HG02981 (cell line): ENCODE measurements at regions not wholly inside any gene's neighbourhood (a gene's known extent, or its start where the extent isn't known, plus 50 kb on each side); places are given as distances from the start of the nearest gene placed in this dataset.

ENCODE experiments used
- ATAC-seq: cut with Tn5 transposase; IDR thresholded peaks from one replicate; pipeline ENCODE4 v1.9.1; 2021; ENCODE audit warnings: mild to moderate bottlenecking, moderate library complexity; ENCODE audit not compliant: unreplicated experiment

DNA sequence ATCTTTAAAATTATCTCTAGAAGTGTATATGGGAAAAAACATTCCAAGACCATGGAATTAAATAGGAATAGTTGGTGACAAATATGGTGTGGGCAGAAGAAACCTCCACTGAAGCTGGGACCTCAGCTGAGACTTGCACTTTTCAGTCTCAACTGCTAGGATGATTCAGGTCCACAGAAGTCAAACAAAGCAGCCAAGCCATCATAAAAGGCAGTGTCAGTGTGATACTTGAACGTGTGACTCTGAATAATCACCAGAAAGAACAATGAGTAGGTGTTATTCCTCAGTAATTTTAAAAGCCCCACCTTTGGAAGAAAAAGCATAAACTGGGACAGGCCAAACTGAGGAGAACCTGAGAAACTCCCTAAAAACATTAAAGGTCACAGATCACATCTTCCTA is 90.7 kb downstream of the ZNF281 start:
- ATAC-seq = no peak

DNA sequence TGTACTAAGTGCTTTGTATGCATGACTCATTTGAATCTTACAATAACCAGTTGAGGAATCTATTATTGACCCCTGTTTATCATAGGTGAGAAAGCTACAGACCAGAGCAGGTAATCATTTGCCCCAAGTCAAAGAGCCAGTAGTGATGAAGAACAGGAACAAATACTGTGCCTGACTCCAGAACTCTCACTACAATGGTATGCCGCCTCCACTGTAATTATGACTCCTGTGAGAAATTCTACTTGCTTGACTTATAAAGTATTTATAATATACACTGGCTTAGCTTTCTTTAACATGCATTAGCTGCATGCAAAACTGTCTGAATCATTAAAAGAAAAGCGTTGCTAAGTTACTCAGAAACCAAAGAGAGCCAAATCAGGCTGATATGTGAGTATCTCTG is 92.6 kb downstream of the ZNF281 start:
- ATAC-seq = no peak

DNA sequence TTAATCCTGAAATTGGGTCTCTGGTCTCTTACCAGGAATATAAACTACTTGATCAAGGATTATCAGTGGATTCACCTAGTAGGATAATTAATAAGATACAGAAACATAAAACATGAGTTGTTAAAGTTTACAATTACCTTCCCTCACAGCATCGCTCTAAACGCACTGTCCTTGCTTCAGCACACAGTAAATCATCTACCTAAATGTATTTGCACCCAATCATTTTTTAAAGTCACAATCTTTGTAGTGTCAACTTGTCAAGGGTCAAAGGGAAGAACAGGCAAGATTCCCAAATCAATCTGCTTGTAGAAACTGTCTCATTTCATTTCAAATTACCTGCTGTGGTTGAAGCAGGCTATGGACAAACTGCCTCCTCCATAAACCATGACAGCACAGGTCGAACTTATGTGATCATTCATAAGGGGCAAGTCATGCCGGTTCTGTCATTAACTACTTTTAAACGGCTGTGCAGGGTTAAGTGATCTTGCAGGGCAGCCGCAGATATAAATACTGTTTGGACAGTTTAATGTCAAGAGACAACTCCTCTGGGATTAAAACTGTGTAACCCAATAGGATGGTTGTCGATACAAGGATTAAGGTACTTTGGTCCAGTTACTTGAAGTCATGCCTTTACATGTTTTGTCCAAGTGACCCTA is 93.6 kb downstream of the ZNF281 start:
- no peak for ATAC-seq

DNA sequence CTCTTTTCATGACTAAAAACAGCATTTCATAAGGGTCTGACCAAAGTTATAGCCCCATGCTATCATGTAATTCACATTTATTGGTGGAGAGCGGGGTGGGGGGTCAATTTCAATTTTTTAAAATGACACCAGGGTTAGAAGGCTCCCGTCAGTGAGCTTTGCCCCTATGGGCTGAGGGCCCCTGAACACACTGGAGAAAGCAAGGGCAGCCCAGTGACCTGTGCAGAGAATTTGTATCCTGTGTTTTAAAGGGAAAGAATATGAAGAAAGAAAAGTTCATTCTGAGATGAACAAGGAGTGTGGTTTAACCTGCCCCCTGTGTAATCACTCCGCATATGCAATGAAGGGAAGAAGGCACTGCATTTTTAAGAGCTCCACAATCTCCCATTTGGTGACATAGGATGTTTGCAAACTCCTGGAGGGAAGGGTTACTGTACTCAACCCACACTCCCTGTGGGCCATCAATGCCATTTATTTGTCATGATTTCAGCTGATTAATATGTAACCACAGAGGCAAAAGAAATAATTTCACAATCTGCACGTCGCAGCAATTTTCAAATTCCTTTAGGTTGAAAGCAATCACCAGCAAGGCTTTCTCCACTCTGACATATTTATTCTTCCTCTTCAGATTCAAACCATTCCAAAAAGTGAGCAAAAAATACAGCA is 95.6 kb downstream of the ZNF281 start:
- ATAC-seq = no peak

DNA sequence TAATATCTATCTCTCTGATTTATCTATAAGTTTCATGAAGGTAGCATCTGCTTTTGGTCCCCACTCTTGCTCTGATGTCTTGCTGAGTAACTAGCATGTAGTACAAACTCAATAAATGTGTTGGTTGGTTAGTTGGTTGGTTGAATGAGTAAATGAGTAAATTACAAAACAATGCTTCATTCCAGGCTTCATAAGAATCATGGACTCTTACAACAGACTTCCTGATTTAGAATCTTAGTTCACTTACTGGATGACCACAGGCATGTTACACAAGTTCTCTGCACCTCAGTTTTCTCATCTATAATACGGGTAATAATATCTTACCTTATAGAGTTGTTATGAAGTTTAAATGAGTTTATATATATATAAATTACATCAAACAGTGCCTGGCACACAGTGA is 98.6 kb downstream of the ZNF281 start:
- ATAC-seq = no peak

DNA sequence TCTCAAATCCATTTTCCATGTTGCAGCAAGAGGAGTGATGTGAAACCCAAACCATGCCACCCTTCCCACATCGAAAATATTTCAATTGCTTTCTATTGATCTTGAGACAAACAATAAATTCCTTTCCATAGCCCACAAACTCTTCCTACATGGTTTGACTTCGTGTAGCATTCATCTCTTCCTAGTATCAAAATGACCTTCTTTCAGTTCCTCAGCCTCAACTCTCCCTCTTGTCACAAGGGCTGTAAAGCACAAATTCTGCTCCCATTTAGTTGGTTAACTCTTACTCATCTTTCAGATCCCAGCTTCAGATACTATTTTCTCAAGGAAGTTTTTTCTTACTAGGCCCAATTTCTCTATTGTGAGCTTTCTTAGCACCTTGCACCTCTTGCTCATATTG is 99.0 kb downstream of the ZNF281 start:
- ATAC-seq = no peak

DNA sequence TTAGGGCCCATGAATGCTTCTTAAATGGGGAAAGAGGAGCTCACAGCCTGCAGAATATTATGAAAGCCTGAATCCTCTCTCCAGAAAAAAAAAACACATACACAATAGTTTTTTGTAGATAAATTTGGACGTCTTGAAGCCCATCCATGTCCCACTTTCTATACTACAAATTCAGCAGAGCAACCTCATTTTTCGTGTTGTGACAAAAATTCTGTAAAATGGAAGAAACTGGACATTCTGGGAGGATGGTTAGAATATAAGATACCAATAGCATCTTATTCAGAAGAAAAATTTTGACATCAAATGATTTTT is 102.1 kb downstream of the ZNF281 start:
- no peak for ATAC-seq

DNA sequence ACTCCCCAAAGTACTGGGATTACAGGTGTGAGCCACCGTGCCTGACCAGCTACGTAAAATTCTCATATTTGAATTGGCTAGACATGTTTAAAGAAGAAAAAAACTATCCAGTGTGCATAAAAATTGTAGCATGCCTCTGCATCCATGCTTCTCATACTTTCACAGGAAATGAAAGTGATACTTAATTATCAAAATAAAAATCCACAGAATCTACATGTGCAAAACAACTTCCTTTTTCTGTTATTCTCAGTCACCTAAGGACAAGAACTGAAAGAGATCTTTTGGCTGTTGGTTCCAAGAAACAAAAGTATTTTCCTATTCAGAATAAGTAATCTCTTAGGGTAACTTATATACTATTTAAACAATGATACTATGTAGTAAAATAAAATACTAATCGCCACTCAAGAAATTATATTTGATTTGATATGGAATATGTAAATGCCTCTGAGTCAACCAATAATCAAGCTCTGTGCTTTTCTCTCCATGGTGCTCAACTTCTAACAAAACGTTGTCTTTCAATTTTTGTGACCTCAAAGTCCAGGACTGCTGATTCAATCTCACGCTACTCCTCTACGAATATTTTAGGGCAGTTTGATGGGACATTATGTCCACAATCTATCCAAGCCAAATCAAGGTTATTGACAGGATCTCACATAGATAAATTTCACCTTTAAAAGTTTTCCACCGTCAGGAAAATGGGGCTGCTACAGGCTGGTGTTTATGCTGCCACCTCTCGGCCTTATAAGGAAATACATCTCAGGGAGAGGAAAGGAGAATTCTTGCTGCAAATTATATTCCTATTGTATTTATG is 102.7 kb downstream of the ZNF281 start:
- ATAC-seq = peak; percentile 64

DNA sequence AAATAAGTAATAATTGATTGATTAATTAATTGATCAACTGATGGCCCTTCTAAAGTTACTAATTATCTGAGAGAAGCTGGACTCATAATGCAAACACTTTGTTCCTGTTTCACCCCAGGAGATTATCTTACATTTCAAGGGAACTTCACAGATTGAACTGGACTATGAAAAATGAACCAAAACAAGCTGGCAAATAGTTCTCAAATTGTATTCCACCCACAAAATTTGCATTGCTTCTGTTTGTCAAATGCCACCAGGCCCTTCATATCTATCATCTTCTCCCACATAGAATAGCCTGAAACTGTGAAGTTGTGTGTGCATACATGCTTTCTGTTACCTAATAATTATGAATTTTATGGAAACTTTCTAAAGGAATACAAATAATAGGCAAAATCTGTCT is 104.0 kb downstream of the ZNF281 start:
- no peak for ATAC-seq

DNA sequence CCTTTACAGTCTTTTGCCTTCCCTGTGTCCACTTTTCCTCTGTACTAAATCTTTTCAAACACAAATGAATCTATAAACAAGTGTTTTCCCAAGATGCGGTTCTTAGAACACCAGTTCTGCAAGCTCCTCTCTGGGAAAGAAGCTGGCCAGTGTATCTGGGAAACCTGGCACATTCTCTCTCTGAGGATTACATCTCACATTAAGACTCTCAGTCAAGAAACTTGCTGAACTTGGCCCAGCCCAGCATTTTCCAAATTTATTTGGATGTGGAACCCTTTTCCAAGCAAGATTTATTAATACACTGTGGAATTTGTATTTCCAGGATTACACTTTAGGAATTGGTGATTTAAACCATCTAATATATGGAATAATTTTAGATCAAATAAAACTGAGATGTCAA is 105.7 kb downstream of the ZNF281 start:
- ATAC-seq = no peak

DNA sequence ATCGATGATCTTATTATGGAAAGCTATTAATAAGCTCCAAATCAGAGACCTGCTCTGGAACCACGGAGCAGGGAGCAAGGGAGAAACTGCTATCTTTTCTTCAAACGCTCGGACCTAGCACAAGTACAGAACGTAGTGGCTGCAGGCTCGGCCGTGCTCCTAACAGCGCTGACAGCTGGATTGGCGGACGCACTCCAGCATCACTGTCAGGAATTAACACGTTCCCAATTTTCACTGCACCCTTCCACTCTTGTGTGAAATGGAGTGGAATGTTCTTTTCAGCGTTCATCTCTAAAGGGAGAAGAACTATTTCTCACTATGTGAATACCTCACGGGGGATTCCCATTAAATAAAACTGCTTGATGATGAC is 106.9 kb downstream of the ZNF281 start:
- no peak for ATAC-seq

DNA sequence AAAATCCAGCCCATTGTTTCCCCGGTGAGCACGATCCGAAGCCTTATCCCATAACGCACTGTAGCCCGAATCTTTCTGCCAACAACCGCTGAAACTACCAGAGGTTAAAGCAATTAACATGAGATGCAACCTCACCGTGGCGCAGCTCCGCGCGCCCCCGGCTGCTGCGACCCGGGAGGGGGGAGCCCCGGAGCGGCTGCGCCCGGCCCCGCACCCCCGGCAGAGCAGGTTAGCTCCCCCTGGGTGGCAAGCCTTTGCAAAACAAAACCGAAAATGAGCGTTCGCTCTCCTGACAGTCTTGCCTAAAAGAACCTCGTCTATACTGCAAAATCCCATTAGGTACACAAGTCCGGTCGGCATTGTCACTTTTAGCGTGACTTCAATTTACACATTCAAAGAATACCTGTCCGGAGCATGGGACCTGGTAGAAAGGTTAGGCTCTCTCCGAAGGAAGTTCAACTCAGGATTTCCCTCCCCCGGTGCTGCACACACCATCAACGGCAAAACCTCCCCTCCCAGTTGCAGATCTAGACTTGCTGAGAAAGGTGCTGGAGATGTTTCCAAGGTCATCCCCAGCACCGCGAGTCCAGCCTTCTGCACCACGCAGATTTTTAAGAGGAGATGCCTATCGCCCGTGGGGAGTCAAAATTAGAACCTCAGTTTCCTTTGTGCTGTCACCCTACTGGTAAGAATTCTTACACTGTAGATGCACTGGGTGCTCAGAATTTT is 107.5 kb downstream of the ZNF281 start:
- ATAC-seq = peak; percentile 52

DNA sequence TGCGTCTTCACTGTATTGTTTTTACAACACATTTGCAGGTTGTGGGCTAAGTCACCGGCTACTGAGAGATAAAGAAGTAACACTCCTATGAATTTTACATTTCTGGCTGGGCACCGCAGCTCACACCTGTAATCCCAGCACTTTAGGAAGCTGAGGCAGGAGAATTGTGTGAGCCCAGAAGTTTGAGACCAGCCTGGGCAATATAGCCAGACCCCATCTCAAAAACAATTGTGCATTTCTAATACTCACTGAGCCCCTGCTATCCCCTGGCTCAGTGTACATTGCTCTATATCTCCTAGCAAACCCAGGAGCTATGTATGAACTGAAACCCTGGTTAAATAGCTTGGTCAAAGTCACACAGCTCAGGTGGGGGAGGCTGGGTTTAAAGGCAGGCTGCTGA is 108.7 kb downstream of the ZNF281 start:
- no peak for ATAC-seq

DNA sequence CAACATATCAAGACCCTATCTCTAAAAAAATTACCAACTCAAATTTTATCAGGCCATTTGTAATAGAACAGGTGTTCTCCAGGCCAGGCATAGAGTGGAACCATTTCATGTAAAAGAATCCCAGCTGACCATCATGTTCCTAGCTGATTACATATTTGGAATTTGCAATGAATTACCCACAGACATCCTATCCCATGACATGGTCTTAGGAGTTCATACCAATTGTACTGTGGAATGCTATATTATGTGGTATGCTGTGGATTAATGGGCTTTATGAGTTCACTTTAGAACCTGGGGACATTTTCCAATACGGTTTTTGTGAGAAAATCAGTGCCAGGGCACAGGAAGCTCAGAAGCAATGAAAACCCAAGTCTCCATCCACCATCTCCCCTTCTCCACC is 110.3 kb downstream of the ZNF281 start:
- ATAC-seq = no peak

DNA sequence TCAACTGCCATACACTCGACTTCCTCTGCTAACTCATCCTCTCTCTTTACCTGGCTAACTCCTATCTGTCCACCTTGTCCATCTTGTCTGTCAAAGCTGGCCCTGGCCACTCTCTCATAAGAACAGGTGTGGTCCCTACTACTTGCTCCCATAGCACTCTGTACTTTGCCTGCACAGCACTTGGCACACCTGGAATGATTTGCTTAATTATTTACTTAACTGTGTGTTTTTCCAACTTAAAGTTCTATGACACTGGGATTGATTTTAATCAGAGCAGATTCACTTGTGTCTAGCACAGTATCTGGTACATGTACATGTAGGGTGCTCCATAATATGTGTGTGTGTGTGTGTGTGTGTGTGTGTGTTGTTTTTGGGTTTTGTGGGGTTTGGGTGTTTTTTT is 111.6 kb downstream of the ZNF281 start:
- no peak for ATAC-seq

DNA sequence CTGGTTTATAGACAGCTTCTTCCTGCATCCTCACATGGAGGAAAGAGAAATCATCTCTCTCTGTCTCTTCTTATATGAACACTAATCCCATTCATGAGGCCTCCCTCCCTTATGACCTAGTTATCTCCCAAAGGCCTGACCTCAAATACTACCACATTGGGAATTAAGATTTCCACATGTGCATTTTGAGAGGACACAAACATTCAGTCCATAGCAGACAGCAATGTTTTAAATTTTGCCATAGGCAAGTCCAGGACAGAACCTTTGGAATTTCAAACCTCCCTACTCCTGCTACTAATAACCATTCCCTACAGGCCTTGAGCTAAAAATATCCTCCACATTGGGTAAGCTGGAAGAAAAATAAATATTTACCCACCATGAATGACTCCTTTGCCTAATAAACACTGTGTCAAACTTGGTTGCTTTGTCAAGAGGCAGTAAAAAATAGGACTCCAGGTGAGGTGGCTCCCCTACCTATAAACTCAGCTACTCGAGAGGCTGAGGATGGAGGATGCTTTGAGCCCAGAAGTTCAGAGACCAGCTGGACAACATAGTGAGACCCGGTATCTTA is 113.7 kb downstream of the ZNF281 start:
- no peak for ATAC-seq

DNA sequence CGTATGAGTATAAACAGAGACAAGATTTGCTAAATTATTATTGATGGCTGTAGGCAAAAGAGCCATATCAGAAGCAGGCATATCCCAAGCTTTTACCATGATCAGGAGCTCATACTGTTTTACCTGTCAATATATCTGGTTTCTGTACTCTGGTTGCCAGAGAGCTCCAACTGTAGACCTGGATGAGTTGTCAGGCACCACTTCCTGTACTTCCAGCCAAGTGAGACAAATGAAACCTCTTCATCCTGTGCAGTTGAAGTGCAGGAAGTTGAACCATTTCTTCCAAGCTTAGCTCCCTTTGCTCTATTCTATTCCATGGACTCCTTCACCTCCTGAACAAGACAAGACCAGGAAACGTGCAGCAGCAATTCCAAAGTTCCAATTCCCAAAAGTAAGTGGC is 115.6 kb downstream of the ZNF281 start:
- ATAC-seq = no peak

DNA sequence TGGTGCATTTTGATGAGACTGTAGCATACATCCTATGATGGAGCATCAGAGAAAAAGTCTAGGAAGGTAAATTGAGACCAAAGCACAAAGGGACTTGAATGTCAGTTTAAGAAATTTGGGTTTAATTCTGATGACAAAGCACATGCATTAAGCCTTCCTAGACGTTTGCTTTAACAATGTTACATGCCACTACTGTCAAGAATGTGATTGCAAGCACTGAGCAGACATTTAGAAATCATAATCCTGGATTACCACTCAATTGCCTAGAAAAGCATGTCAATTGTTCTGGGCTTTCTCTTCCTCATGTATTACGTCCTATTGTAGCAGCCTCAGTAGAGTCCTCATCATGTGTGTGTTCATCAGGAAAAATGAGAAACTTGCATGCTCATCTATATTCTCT is 117.1 kb downstream of the ZNF281 start:
- no peak for ATAC-seq

DNA sequence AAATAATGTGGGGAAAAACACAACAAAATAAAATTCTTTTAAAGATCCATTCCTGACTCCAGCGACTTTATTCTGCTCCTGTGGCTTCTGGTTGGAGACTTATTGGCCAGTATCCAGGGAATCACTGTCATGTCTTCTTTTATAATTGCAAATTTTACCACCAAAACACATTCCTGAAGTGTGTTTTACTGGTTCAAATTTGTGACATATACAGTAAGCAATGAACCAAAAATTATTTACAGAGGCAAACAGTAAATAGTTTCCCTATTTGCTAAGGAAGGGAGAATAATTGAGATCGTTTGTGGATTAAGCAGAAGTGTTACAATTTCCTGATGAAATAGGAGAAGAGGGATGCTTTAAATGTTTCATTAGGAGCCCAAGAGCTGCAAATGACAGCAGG is 118.7 kb downstream of the ZNF281 start:
- no peak for ATAC-seq

DNA sequence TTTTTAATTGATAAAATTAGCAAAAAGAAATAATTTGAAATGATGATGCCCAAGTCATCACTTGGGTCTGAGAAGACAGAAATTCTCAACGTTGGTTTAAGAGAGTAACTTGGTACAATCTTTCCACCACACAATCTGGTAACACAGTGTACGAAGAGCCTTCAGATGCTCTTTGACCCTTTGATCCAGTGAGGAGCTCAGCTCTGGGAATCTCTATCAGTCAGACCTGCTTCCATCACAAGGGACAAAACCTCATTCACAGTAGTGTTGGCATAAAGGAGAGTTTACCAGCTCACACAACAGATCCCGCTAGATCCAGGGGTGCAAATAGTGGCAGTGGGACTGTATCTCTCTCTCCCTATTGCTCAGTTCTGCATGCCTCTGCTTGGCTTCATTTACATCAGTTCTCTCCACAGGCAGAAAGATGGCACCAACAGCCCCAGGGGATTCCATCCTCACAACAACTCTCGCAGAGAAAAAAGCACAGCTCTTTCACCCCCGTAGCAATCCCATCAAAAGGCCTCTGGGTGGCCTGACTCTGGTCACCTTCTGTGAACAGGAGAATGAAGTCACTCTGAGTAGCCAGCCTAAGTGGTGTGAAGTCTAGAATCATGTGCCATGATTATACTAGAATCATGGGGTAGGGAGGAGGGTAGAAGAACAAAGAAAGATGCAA is 119.7 kb downstream of the ZNF281 start:
- ATAC-seq = no peak

DNA sequence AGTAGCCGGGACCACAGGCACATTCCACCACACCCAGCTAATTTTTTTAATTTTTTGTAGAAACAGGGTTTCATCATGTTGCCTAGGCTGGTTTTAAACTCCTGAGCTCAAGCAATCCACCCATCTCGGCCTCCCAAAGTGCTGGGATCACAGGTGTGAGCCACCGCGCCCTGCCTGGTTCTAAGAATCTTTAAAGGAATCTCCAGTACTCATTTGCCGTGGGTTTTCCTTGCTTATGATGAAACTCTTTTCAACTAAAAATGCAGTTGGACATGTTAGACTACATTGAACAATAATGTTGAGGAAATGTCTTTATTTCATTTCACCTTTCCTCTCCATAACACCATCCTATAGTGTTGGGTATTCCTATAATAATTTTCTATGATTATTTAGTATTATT is 121.6 kb downstream of the ZNF281 start:
- no peak for ATAC-seq
